Left renal pelvis (tissue), 4 donors: ENCODE measurements at regions not wholly inside any gene's neighbourhood (a gene's known extent, or its start where the extent isn't known, plus 50 kb on each side); places are given as distances from the start of the nearest gene placed in this dataset.

ENCODE experiments used
- DNase-seq, 4 donors: peaks; one replicate each; pipeline ENCODE4 v3.0.0-alpha.2; 2013; ENCODE audit warnings: low read depth in 4 of 4, low spot score in 3 of 4

- DNase-seq = no peak
Observed at GRCh38 chr10:128518000-128518399, 391.8 kb upstream of the MKI67 start.

- no peak for DNase-seq
Observed at GRCh38 chr10:128519581-128519980, 393.4 kb upstream of the MKI67 start.

GRCh38 chr10:128520211-128520815 is 394.1 kb upstream of the MKI67 start:
- no peak for DNase-seq

GRCh38 chr10:128522551-128523308 is 396.5 kb upstream of the MKI67 start:
- no peak for DNase-seq

- no peak for DNase-seq
Observed at GRCh38 chr10:128525444-128525843, 399.2 kb upstream of the MKI67 start.

GRCh38 chr10:128525936-128526335 is 399.7 kb upstream of the MKI67 start:
- no peak for DNase-seq

- DNase-seq = peak; percentile 71 to 91 (median 78)
Observed at GRCh38 chr10:128526791-128527375, 400.7 kb upstream of the MKI67 start.

GRCh38 chr10:128527711-128528110 is 401.5 kb upstream of the MKI67 start:
- no peak for DNase-seq

GRCh38 chr10:128528167-128528566 is 401.9 kb upstream of the MKI67 start:
- no peak for DNase-seq

- DNase-seq = no peak
Observed at GRCh38 chr10:128528781-128529180, 402.6 kb upstream of the MKI67 start.

GRCh38 chr10:128529225-128529624 is 403.0 kb upstream of the MKI67 start:
- no peak for DNase-seq

GRCh38 chr10:128530301-128530700 is 404.1 kb upstream of the MKI67 start:
- DNase-seq = no peak

GRCh38 chr10:128530946-128531345 is 404.7 kb upstream of the MKI67 start:
- no peak for DNase-seq

- no peak for DNase-seq
Observed at GRCh38 chr10:128534686-128535085, 408.5 kb upstream of the MKI67 start.

GRCh38 chr10:128536259-128536658 is 410.0 kb upstream of the MKI67 start:
- DNase-seq = no peak

- no peak for DNase-seq
Observed at GRCh38 chr10:128537834-128538330, 411.7 kb upstream of the MKI67 start.

- no peak for DNase-seq
Observed at GRCh38 chr10:128538671-128539070, 412.4 kb upstream of the MKI67 start.

GRCh38 chr10:128539510-128540127 is 413.4 kb upstream of the MKI67 start:
- DNase-seq = no peak

GRCh38 chr10:128540128-128540762 is 414.0 kb upstream of the MKI67 start:
- no peak for DNase-seq

GRCh38 chr10:128540781-128541761 is 414.8 kb upstream of the MKI67 start:
- DNase-seq = peak in 1 of 4 donors; percentile 31
